GM19025 (cell line): ENCODE measurements at regions not wholly inside any gene's neighbourhood (a gene's known extent, or its start where the extent isn't known, plus 50 kb on each side); places are given as distances from the start of the nearest gene placed in this dataset.

Experiments used
- ATAC-seq: cut with Tn5 transposase; IDR thresholded peaks from one replicate; pipeline ENCODE4 v1.9.1; 2021; ENCODE audit warnings: mild to moderate bottlenecking, low read depth, moderate library complexity; ENCODE audit not compliant: unreplicated experiment

GRCh38 chr5:56692359-56693219 lies 122.8 kb upstream of the MAP3K1 start:
- ATAC-seq: peak; percentile 53

GRCh38 chr5:56688402-56688801 lies 126.9 kb upstream of the MAP3K1 start:
- no peak for ATAC-seq

- peak; percentile 60 for ATAC-seq
Observed at GRCh38 chr5:56686337-56687195, 128.8 kb upstream of the MAP3K1 start.

GRCh38 chr5:56685503-56686217 lies 129.7 kb upstream of the MAP3K1 start:
- ATAC-seq: no peak

GRCh38 chr5:56684159-56684558 lies 131.2 kb upstream of the MAP3K1 start:
- ATAC-seq: no peak

GRCh38 chr5:56683733-56684132 lies 131.6 kb upstream of the MAP3K1 start:
- no peak for ATAC-seq

- ATAC-seq: no peak
Observed at GRCh38 chr5:56683281-56683680, 132.1 kb upstream of the MAP3K1 start.

GRCh38 chr5:56681346-56681745 lies 134.0 kb upstream of the MAP3K1 start:
- ATAC-seq: no peak

GRCh38 chr5:56680731-56681130 lies 134.6 kb upstream of the MAP3K1 start:
- ATAC-seq: no peak

GRCh38 chr5:56677690-56678305 lies 137.6 kb upstream of the MAP3K1 start:
- ATAC-seq: no peak

- peak; percentile 93 for ATAC-seq
Observed at GRCh38 chr5:56676091-56676768, 139.1 kb upstream of the MAP3K1 start.

GRCh38 chr5:56674441-56674840 lies 140.9 kb upstream of the MAP3K1 start:
- no peak for ATAC-seq

- ATAC-seq: no peak
Observed at GRCh38 chr5:56673171-56673570, 142.2 kb upstream of the MAP3K1 start.

GRCh38 chr5:56671571-56671970 lies 143.8 kb upstream of the MAP3K1 start:
- ATAC-seq: no peak

GRCh38 chr5:56670916-56671315 lies 144.4 kb upstream of the MAP3K1 start:
- no peak for ATAC-seq

GRCh38 chr5:56669534-56670483 lies 145.5 kb upstream of the MAP3K1 start:
- ATAC-seq: peak; percentile 97

- no peak for ATAC-seq
Observed at GRCh38 chr5:56668996-56669395, 146.4 kb upstream of the MAP3K1 start.

- no peak for ATAC-seq
Observed at GRCh38 chr5:56667692-56668091, 147.7 kb upstream of the MAP3K1 start.

GRCh38 chr5:56666901-56667300 lies 148.4 kb upstream of the MAP3K1 start:
- ATAC-seq: no peak
